ENCODE measurements at regions not wholly inside any gene's neighbourhood (a gene's known extent, or its start where the extent isn't known, plus 50 kb on each side); places are given as distances from the start of the nearest gene placed in this dataset.

DNA sequence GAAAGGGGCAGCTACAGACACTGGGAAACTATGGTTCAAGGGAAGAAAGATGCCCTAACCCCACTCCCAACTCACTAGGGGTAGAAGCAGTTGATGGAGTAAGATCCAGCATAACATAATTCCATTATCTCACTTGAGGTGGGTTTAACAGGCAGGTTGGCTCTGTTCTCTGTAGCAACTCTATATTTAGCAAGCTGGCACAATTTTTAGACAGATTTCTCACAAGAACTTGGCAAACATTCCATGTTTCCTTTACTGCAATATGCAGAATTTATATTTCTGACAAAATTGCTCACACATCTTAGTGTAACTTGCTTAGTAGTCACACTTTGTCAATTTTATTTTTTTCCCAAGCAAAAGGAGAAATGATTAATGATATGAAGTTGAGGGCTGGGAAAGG is 475.4 kb downstream of the RMST start:
- no peaks in the 10 kb centered on the region for H3K27me3 ChIP-seq (ENCODE audit: control insufficient read depth, low read length)
- no peaks in the 10 kb centered on the region for H4K20me1 ChIP-seq (ENCODE audit: control insufficient read depth, insufficient read depth, low read depth, low read length)
- no peaks in the 10 kb centered on the region for H3K79me2 ChIP-seq (ENCODE audit: control insufficient read depth, low read length)
- no peak overlapping the region for H3K27ac ChIP-seq (ENCODE audit: low read depth, low read length)
- no peaks in the 10 kb centered on the region for H3K9me3 ChIP-seq (ENCODE audit: control insufficient read depth, insufficient read depth, low read length)
- H3F3A ChIP-seq (ENCODE audit: control insufficient read depth, insufficient read depth), result no peaks in the 10 kb centered on the region
- no peaks in the 10 kb centered on the region for H3K36me3 ChIP-seq (ENCODE audit: control insufficient read depth, low read length)
- TF ChIP-seq, protein P1, sequence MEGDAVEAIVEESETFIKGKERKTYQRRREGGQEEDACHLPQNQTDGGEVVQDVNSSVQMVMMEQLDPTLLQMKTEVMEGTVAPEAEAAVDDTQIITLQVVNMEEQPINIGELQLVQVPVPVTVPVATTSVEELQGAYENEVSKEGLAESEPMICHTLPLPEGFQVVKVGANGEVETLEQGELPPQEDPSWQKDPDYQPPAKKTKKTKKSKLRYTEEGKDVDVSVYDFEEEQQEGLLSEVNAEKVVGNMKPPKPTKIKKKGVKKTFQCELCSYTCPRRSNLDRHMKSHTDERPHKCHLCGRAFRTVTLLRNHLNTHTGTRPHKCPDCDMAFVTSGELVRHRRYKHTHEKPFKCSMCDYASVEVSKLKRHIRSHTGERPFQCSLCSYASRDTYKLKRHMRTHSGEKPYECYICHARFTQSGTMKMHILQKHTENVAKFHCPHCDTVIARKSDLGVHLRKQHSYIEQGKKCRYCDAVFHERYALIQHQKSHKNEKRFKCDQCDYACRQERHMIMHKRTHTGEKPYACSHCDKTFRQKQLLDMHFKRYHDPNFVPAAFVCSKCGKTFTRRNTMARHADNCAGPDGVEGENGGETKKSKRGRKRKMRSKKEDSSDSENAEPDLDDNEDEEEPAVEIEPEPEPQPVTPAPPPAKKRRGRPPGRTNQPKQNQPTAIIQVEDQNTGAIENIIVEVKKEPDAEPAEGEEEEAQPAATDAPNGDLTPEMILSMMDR (IDR thresholded peaks at IDR 0.05; ENCODE audit: low read depth, low read length, poor library complexity, severe bottlenecking), result no peak
- TF ChIP-seq EZH2phosphoT487 (IDR thresholded peaks at IDR 0.05; ENCODE audit: borderline replicate concordance, low read length), result no peak
- no peak overlapping the region for H3K4me3 ChIP-seq (ENCODE audit: low read length)
- no peak overlapping the region for H3K4me2 ChIP-seq (ENCODE audit: low read length)
- no peaks in the 10 kb centered on the region for H3K9me2 ChIP-seq (replicated peaks; ENCODE audit: control insufficient read depth, low read length)
- no peaks in the 10 kb centered on the region for H3K4me1 ChIP-seq (ENCODE audit: control insufficient read depth, low read length)

DNA sequence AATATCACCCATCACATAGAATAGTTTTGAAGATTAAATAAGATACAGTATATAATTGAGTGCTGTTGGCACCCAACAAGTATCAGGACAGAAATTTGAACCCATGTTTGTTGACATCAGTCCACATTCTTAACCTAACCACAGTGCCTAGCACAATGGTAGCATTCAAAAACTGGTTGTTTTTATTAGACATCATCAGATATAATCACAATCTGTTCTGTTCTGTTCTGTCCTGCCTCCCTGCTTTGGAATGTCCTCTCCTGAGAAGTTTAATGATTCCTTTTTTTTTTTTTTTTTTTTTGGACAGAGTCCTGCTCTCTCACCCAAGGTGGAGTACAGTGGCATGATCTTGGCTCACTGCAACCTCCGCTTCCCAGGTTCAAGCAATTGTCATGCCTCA is 476.6 kb downstream of the RMST start:
- Histone ChIP-seq H3K9me2 (replicated peaks; ENCODE audit: control insufficient read depth, low read length) (no peaks in the 10 kb centered on the region), H3K79me2 (ENCODE audit: control insufficient read depth, low read length) (no peaks in the 10 kb centered on the region), H4K20me1 (ENCODE audit: control insufficient read depth, insufficient read depth, low read depth, low read length) (no peaks in the 10 kb centered on the region), H3K27ac (ENCODE audit: low read depth, low read length) (no peak overlapping the region), H3K9me3 (ENCODE audit: control insufficient read depth, insufficient read depth, low read length) (no peaks in the 10 kb centered on the region), H3K4me2 (ENCODE audit: low read length) (no peak overlapping the region), H3K27me3 (ENCODE audit: control insufficient read depth, low read length) (no peaks in the 10 kb centered on the region), H3K36me3 (ENCODE audit: control insufficient read depth, low read length) (no peaks in the 10 kb centered on the region), H3F3A (ENCODE audit: control insufficient read depth, insufficient read depth) (no peaks in the 10 kb centered on the region), H3K4me3 (ENCODE audit: low read length) (no peak overlapping the region), H3K4me1 (ENCODE audit: control insufficient read depth, low read length) (no peaks in the 10 kb centered on the region)
- TF ChIP-seq, protein P1 (IDR thresholded peaks at IDR 0.05; ENCODE audit: low read depth, low read length, poor library complexity, severe bottlenecking), result no peak
- TF ChIP-seq EZH2phosphoT487 (IDR thresholded peaks at IDR 0.05; ENCODE audit: borderline replicate concordance, low read length), result no peak

DNA sequence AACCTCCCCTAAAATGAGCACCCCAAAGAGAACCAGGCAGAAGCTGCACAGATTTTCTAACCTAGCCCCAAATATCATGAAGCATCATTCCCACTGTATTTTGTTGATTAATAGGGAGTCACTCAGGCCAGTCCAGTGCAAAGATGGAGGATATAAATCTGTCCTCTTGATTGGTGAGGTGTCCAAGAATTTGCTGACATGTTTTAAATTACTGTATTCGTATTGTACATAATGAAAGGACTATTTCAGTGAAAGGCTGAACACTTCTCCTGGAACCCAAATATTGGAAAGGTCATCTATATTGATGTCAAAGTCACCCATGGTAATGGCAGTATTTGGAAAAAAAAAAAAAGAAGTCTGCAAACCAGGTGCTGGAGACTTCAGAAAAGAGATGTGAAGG is 477.5 kb downstream of the RMST start:
- Histone ChIP-seq H3F3A (ENCODE audit: control insufficient read depth, insufficient read depth) (no peaks in the 10 kb centered on the region), H3K4me1 (ENCODE audit: control insufficient read depth, low read length) (no peaks in the 10 kb centered on the region), H3K9me2 (replicated peaks; ENCODE audit: control insufficient read depth, low read length) (no peaks in the 10 kb centered on the region), H3K36me3 (ENCODE audit: control insufficient read depth, low read length) (no peaks in the 10 kb centered on the region), H3K4me2 (ENCODE audit: low read length) (no peak overlapping the region), H4K20me1 (ENCODE audit: control insufficient read depth, insufficient read depth, low read depth, low read length) (no peaks in the 10 kb centered on the region), H3K27ac (ENCODE audit: low read depth, low read length) (no peak overlapping the region), H3K4me3 (ENCODE audit: low read length) (no peak overlapping the region), H3K9me3 (ENCODE audit: control insufficient read depth, insufficient read depth, low read length) (no peaks in the 10 kb centered on the region), H3K79me2 (ENCODE audit: control insufficient read depth, low read length) (no peaks in the 10 kb centered on the region), H3K27me3 (ENCODE audit: control insufficient read depth, low read length) (no peaks in the 10 kb centered on the region)
- TF ChIP-seq, protein P1 (IDR thresholded peaks at IDR 0.05; ENCODE audit: low read depth, low read length, poor library complexity, severe bottlenecking), result no peak
- no peak for TF ChIP-seq EZH2phosphoT487 (IDR thresholded peaks at IDR 0.05; ENCODE audit: borderline replicate concordance, low read length)

DNA sequence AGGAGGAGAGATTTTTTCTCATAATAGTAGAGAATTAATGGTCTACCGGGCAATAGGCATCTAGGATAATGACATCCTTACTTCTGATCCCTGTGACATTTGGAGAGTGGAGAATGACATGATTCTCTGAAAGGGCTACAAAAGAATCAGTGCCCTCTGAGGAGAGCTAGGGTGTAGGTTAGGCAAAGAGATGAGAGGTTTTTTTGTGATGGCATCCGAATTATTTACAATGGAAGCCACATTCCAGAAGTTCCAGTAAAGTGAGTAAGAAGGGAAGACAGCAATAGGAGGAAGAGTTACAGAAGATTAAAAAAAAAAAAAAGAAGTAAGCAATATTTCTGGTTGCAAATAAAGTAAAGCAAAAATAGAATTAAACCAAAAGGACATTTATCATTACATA is 478.0 kb downstream of the RMST start:
- no peak overlapping the region for H3K27ac ChIP-seq (ENCODE audit: low read depth, low read length)
- H3K4me1 ChIP-seq (ENCODE audit: control insufficient read depth, low read length), result no peaks in the 10 kb centered on the region
- H3K4me2 ChIP-seq (ENCODE audit: low read length), result no peak overlapping the region
- H3K27me3 ChIP-seq (ENCODE audit: control insufficient read depth, low read length), result no peaks in the 10 kb centered on the region
- no peaks in the 10 kb centered on the region for H3K36me3 ChIP-seq (ENCODE audit: control insufficient read depth, low read length)
- no peaks in the 10 kb centered on the region for H3F3A ChIP-seq (ENCODE audit: control insufficient read depth, insufficient read depth)
- H3K79me2 ChIP-seq (ENCODE audit: control insufficient read depth, low read length), result no peaks in the 10 kb centered on the region
- no peaks in the 10 kb centered on the region for H3K9me2 ChIP-seq (replicated peaks; ENCODE audit: control insufficient read depth, low read length)
- no peak overlapping the region for H3K4me3 ChIP-seq (ENCODE audit: low read length)
- H4K20me1 ChIP-seq (ENCODE audit: control insufficient read depth, insufficient read depth, low read depth, low read length), result no peaks in the 10 kb centered on the region
- no peak for TF ChIP-seq EZH2phosphoT487 (IDR thresholded peaks at IDR 0.05; ENCODE audit: borderline replicate concordance, low read length)
- TF ChIP-seq, protein P1 (IDR thresholded peaks at IDR 0.05; ENCODE audit: low read depth, low read length, poor library complexity, severe bottlenecking), result no peak
- no peaks in the 10 kb centered on the region for H3K9me3 ChIP-seq (ENCODE audit: control insufficient read depth, insufficient read depth, low read length)

Data from DOHH2 (cell line).